Tibial nerve (tissue), 4 donors: ENCODE measurements at regions not wholly inside any gene's neighbourhood (a gene's known extent, or its start where the extent isn't known, plus 50 kb on each side); places are given as distances from the start of the nearest gene placed in this dataset.

Experiments
- CTCF ChIP-seq, 5 experiments: fragments of 200-600 bp in 3 of 5; fragments of 450-650 bp in 2 of 5; sonication (generic) in 3 of 5; IDR thresholded peaks; one replicate each; pipeline ENCODE4 v1.5.1; 2016 to 2019; ENCODE audit warnings: antibody characterized with exemption in 5 of 5, mild to moderate bottlenecking in 3 of 5, moderate library complexity in 2 of 5
- EP300 ChIP-seq, 2 donors: sonication (generic); formaldehyde crosslinking; IDR thresholded peaks; one replicate each; pipeline ENCODE4 v1.6.1; 2017; ENCODE audit warnings: antibody characterized with exemption in 2 of 2, mild to moderate bottlenecking in 1 of 2
- POLR2A ChIP-seq, 2 donors: fragments of 450-650 bp; IDR thresholded peaks; one replicate each; pipeline ENCODE4 v1.6.1; 2017; ENCODE audit warnings: antibody characterized with exemption in 2 of 2, mild to moderate bottlenecking in 2 of 2, moderate library complexity in 2 of 2

GRCh38 chr6:12224251-12224650 lies 65.9 kb upstream of the EDN1 start:
- TF ChIP-seq POLR2A (IDR thresholded peaks at IDR 0.05) (no peak), CTCF (IDR thresholded peaks at IDR 0.05) (no peak), EP300 (IDR thresholded peaks at IDR 0.05) (no peak)
